Heart left ventricle (tissue), 16 donors: ENCODE measurements at regions not wholly inside any gene's neighbourhood (a gene's known extent, or its start where the extent isn't known, plus 50 kb on each side); places are given as distances from the start of the nearest gene placed in this dataset.

Source experiments
- ATAC-seq, 4 donors: fragments of 200-7000 bp; cut with Tn5 transposase; one replicate each; pipeline ENCODE4 v1.9.1; 2020 to 2022; ENCODE audit warnings: moderate library complexity in 4 of 4, mild to moderate bottlenecking in 3 of 4, moderate number of reproducible peaks in 1 of 4
- DNase-seq, 5 donors: peaks; one replicate each; pipeline ENCODE4 v3.0.0-alpha.2; 2020
- H3K27ac ChIP-seq, 12 donors: fragments of 200-600 bp; sonication (generic) in 4 of 12; one replicate each; pipeline versions ENCODE4 v1.5.0 to v1.8.0; 2016 to 2022; ENCODE audit warnings: mild to moderate bottlenecking in 2 of 12
- H3K27me3 ChIP-seq, 9 donors: fragments of 200-600 bp; sonication (generic) in 2 of 9; one replicate each; pipeline versions ENCODE4 v1.5.1 to v1.8.0; 2016 to 2022; ENCODE audit warnings: mild to moderate bottlenecking in 3 of 9
- H3K36me3 ChIP-seq, 9 donors: fragments of 200-600 bp; sonication (generic) in 2 of 9; one replicate each; pipeline versions ENCODE4 v1.5.0 to v1.8.0; 2018 to 2022; ENCODE audit warnings: mild to moderate bottlenecking in 2 of 9
- H3K4me1 ChIP-seq, 12 donors: fragments of 200-600 bp; sonication (generic) in 4 of 12; one replicate each; pipeline versions ENCODE4 v1.5.0 to v1.8.0; 2016 to 2022; ENCODE audit warnings: mild to moderate bottlenecking in 3 of 12
- H3K4me3 ChIP-seq, 12 donors: fragments of 200-600 bp; sonication (generic) in 4 of 12; one replicate each; pipeline versions ENCODE4 v1.5.0 to v1.8.0; 2017 to 2022; ENCODE audit warnings: mild to moderate bottlenecking in 9 of 12, moderate library complexity in 4 of 12
- H3K9me3 ChIP-seq, 12 donors: fragments of 200-600 bp; sonication (generic) in 4 of 12; one replicate each; pipeline versions ENCODE4 v1.5.0 to v1.8.0; 2016 to 2022; ENCODE audit warnings: mild to moderate bottlenecking in 1 of 12
- POLR2A ChIP-seq, 2 donors: fragments of 450-650 bp; IDR thresholded peaks; one replicate each; pipeline ENCODE4 v1.6.1; 2017; ENCODE audit warnings: antibody characterized with exemption in 2 of 2, mild to moderate bottlenecking in 2 of 2, moderate library complexity in 2 of 2
- WGBS, 4 donors: extraction: QIAGEN DNeasy Blood & Tissue Kit in 2 of 4; methylation state at CpG; one replicate each; pipeline versions ENCODE4 v1.1.5 to v1.1.7; 2013 to 2018; 5-methylcytosine and 5-hydroxymethylcytosine counted together
- intact Hi-C, 10 donors: fragments of 100-400 bp; cut with DNase I; formaldehyde crosslinking; loops; one replicate each; pipeline versions ENCODE4 v1.11.1 to v1.14.2; 2022
- TF ChIP-seq, protein P1 (sequence below), 12 donors: fragments of 200-600 bp; sonication (generic) in 4 of 12; IDR thresholded peaks; one replicate each; pipeline versions ENCODE4 v1.5.0 to v1.8.0; 2018 to 2022; ENCODE audit warnings: antibody characterized with exemption in 12 of 12, mild to moderate bottlenecking in 5 of 12
- donor health status: ischemic (EF 13 %, LVEDD 7.1; RV severe dilation, severe dysfunction).
- donor health status: healthy with polysubstance abuse.
- donor health status: DM: no; HTN: yes; CAD: no.
- donor health status: DM: no; HTN: no; CAD: no.
- donor health status: ischemic (EF 25% LVEDD 6.9; RV normal size, moderate dysfunction).
- donor health status: ischemic (EF 25% LVEDD 5.7; RV mildly dilated, moderate dysfunction).
- donor health status: healthy.
- donor health status: DM: yes; HTN: yes; CAD: no.
- donor health status: ischemic (EF 35%, LVEDD 5.7; RV mildly dilated, moderate dysfunction).
- donor health status: nonischemic (EF 11% LVEDD 7.7; RV severe dilation, severe dysfunction).
- donor health status: DM: yes; HTN: yes; CAD: no.
- donor health status: PGD.
- donor health status: ischemic (EF 29% LVEDD 5.4; RV normal size, mild dysfunction).
- donor health status: nonischemic (EF 23%, LVEDD 6.1; RV moderate dilation, normal function).

- no peak for DNase-seq
- Histone ChIP-seq H3K9me3 (peaks cover 0 to 32% (median 14%) of the 10 kb centered on the region in 12 donors), H3K36me3 (no peaks in the 10 kb centered on the region), H3K4me3 (no peak overlapping the region), H3K4me1 (no peaks in the 10 kb centered on the region), H3K27ac (no peak overlapping the region), H3K27me3 (no peaks in the 10 kb centered on the region)
- intact Hi-C loops, result no loop called here
- 53 to 61% (median 56%) methylated on average over 1 of the region's 1 CpG for WGBS, 4 donors
- ATAC-seq, result no peak
- TF ChIP-seq POLR2A (IDR thresholded peaks at IDR 0.05), result no peak
- TF ChIP-seq, protein P1, sequence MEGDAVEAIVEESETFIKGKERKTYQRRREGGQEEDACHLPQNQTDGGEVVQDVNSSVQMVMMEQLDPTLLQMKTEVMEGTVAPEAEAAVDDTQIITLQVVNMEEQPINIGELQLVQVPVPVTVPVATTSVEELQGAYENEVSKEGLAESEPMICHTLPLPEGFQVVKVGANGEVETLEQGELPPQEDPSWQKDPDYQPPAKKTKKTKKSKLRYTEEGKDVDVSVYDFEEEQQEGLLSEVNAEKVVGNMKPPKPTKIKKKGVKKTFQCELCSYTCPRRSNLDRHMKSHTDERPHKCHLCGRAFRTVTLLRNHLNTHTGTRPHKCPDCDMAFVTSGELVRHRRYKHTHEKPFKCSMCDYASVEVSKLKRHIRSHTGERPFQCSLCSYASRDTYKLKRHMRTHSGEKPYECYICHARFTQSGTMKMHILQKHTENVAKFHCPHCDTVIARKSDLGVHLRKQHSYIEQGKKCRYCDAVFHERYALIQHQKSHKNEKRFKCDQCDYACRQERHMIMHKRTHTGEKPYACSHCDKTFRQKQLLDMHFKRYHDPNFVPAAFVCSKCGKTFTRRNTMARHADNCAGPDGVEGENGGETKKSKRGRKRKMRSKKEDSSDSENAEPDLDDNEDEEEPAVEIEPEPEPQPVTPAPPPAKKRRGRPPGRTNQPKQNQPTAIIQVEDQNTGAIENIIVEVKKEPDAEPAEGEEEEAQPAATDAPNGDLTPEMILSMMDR (IDR thresholded peaks at IDR 0.05), result no peak
Measured at GRCh38 chr11:29373725-29374124, 643.1 kb downstream of the KCNA4 start.

DNA sequence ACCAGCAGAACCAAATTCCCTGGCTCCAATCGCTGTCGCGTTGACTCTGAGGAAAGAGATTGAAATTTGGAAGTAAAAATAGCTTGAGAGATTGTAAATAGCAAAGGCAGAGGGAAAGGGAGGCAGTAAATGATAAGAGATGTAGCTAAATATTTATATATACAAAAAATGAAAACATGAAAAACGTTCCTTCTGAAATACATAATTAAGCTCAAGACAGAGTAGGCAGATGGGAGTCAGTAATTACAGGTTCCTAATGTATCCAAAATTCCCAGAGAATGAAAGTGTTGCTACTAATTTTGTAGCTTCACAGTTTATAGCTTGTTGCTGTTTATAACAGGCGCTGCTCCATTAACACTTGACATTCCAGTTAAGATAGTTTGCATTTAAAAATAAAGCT lies 648.7 kb downstream of the KCNA4 start:
- ATAC-seq, result no peak
- no peak overlapping the region for H3K27ac ChIP-seq
- H3K9me3 ChIP-seq, result peaks cover 0 to 10% (median 0%) of the 10 kb centered on the region in 12 donors
- WGBS, 4 donors, result 23 to 29% (median 25%) methylated on average over 5 of the region's 5 CpGs
- no peak overlapping the region for H3K4me3 ChIP-seq
- no peak for DNase-seq
- H3K4me1 ChIP-seq, result no peaks in the 10 kb centered on the region
- no peaks in the 10 kb centered on the region for H3K36me3 ChIP-seq
- H3K27me3 ChIP-seq, result no peaks in the 10 kb centered on the region
- intact Hi-C loops, result no loop called here
- no peak for TF ChIP-seq POLR2A (IDR thresholded peaks at IDR 0.05)
- TF ChIP-seq, protein P1 (IDR thresholded peaks at IDR 0.05), result no peak

DNA sequence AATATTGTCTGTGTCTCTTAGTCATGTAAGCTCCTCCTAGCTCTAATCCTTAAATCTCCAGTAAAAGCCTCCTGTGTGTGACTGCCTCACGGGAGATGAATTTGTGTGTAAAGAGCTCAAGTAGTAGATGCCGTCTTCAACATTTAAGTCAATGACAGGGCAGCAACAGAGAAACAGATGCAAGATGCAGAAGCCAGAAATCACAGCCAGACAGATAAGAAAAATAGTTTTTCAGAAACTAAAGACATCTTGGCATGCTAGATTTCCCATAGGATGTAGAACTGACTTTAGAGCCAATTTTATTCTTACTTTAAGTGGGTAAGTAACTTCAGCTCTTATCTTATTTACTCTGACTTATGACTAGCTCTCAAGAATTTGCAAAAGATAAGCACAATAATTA lies 652.8 kb downstream of the KCNA4 start:
- Histone ChIP-seq H3K27ac (no peak overlapping the region), H3K4me1 (no peaks in the 10 kb centered on the region), H3K4me3 (no peak overlapping the region), H3K36me3 (no peaks in the 10 kb centered on the region), H3K9me3 (no peaks in the 10 kb centered on the region), H3K27me3 (no peaks in the 10 kb centered on the region)
- TF ChIP-seq, protein P1 (IDR thresholded peaks at IDR 0.05), result no peak
- no peak for TF ChIP-seq POLR2A (IDR thresholded peaks at IDR 0.05)
- DNase-seq (no peak), ATAC-seq (no peak)
- 52 to 62% (median 59%) methylated on average over 2 of the region's 2 CpGs for WGBS, 4 donors
- intact Hi-C loops, result no loop called here

GRCh38 chr11:29361369-29361768 lies 655.5 kb downstream of the KCNA4 start:
- H3K36me3 ChIP-seq, result no peaks in the 10 kb centered on the region
- 48 to 73% (median 57%) methylated on average over 1 of the region's 1 CpG for WGBS, 4 donors
- H3K9me3 ChIP-seq, result no peaks in the 10 kb centered on the region
- ATAC-seq (no peak), DNase-seq (no peak)
- no peak for TF ChIP-seq POLR2A (IDR thresholded peaks at IDR 0.05)
- TF ChIP-seq, protein P1 (IDR thresholded peaks at IDR 0.05), result no peak
- intact Hi-C loops, result no loop called here
- H3K27me3 ChIP-seq, result no peaks in the 10 kb centered on the region
- no peak overlapping the region for H3K4me3 ChIP-seq
- H3K27ac ChIP-seq, result no peak overlapping the region
- H3K4me1 ChIP-seq, result no peaks in the 10 kb centered on the region
